ENCODE measurements at regions not wholly inside any gene's neighbourhood (a gene's known extent, or its start where the extent isn't known, plus 50 kb on each side); places are given as distances from the start of the nearest gene placed in this dataset.

GRCh38 chr2:35428548-35428947 is 927.0 kb upstream of the CRIM1 start:
- H3K4me1 ChIP-seq (ENCODE audit: control insufficient read depth in 2 of 3, insufficient read depth in 2 of 3, low read depth in 1 of 3, low read length in 3 of 3), result no peaks in the 10 kb centered on the region
- no peaks in the 10 kb centered on the region for H3K27me3 ChIP-seq (ENCODE audit: control insufficient read depth, insufficient read depth, low read length)
- DNase-seq, result peak in 4 of 5 donors; percentile 12 to 59 (median 42)
- H3K27ac ChIP-seq (ENCODE audit: low read depth in 2 of 2, low read length in 2 of 2), result no peak overlapping the region
- H3K9me3 ChIP-seq (ENCODE audit: control insufficient read depth in 2 of 3, insufficient read depth in 1 of 3, low read length in 3 of 3), result no peaks in the 10 kb centered on the region
- intact Hi-C loops (cut with DNase I), result no loop called here
- no peak overlapping the region for H3K9ac ChIP-seq (ENCODE audit: low read length in 3 of 3)
- no peaks in the 10 kb centered on the region for H3K36me3 ChIP-seq (ENCODE audit: control insufficient read depth in 2 of 3, insufficient read depth in 3 of 3, low read length in 3 of 3)
- no peak overlapping the region for H3K4me3 ChIP-seq (ENCODE audit: low read length in 3 of 3)
- peak; percentile 31 for TF ChIP-seq CTCF (IDR thresholded peaks at IDR 0.05; ENCODE audit: borderline replicate concordance, extremely low read depth, insufficient read depth)
- no peak for FAIRE-seq

GRCh38 chr2:35421485-35421884 is 934.1 kb upstream of the CRIM1 start:
- TF ChIP-seq CTCF (IDR thresholded peaks at IDR 0.05; ENCODE audit: borderline replicate concordance, extremely low read depth, insufficient read depth), result no peak
- Histone ChIP-seq H3K9me3 (ENCODE audit: control insufficient read depth in 2 of 3, insufficient read depth in 1 of 3, low read length in 3 of 3) (no peaks in the 10 kb centered on the region), H3K9ac (ENCODE audit: low read length in 3 of 3) (no peak overlapping the region), H3K4me3 (ENCODE audit: low read length in 3 of 3) (no peak overlapping the region), H3K36me3 (ENCODE audit: control insufficient read depth in 2 of 3, insufficient read depth in 3 of 3, low read length in 3 of 3) (no peaks in the 10 kb centered on the region), H3K27me3 (ENCODE audit: control insufficient read depth, insufficient read depth, low read length) (no peaks in the 10 kb centered on the region), H3K27ac (ENCODE audit: low read depth in 2 of 2, low read length in 2 of 2) (no peak overlapping the region), H3K4me1 (ENCODE audit: control insufficient read depth in 2 of 3, insufficient read depth in 2 of 3, low read depth in 1 of 3, low read length in 3 of 3) (no peaks in the 10 kb centered on the region)
- no peak for FAIRE-seq
- no peak for DNase-seq
- intact Hi-C loops (cut with DNase I), result no loop called here

GRCh38 chr2:35417293-35417692 is 938.3 kb upstream of the CRIM1 start:
- intact Hi-C loops (cut with DNase I), result no loop called here
- Histone ChIP-seq H3K27me3 (ENCODE audit: control insufficient read depth, insufficient read depth, low read length) (no peaks in the 10 kb centered on the region), H3K9ac (ENCODE audit: low read length in 3 of 3) (no peak overlapping the region), H3K9me3 (ENCODE audit: control insufficient read depth in 2 of 3, insufficient read depth in 1 of 3, low read length in 3 of 3) (no peaks in the 10 kb centered on the region), H3K27ac (ENCODE audit: low read depth in 2 of 2, low read length in 2 of 2) (no peak overlapping the region), H3K4me1 (ENCODE audit: control insufficient read depth in 2 of 3, insufficient read depth in 2 of 3, low read depth in 1 of 3, low read length in 3 of 3) (no peaks in the 10 kb centered on the region), H3K4me3 (ENCODE audit: low read length in 3 of 3) (no peak overlapping the region), H3K36me3 (ENCODE audit: control insufficient read depth in 2 of 3, insufficient read depth in 3 of 3, low read length in 3 of 3) (no peaks in the 10 kb centered on the region)
- no peak for TF ChIP-seq CTCF (IDR thresholded peaks at IDR 0.05; ENCODE audit: borderline replicate concordance, extremely low read depth, insufficient read depth)
- DNase-seq, result no peak
- no peak for FAIRE-seq

Measured in kidney (tissue), 13 donors.